Urothelium cell line (cell line): ENCODE measurements at regions not wholly inside any gene's neighbourhood (a gene's known extent, or its start where the extent isn't known, plus 50 kb on each side); places are given as distances from the start of the nearest gene placed in this dataset.

Experiments
- DNase-seq: peaks from one replicate; pipeline ENCODE4 v3.0.0; 2011; ENCODE audit warnings: low spot score, mixed read lengths
- FAIRE-seq: peaks from 2 replicates; lab custom pipeline; 2011; peaks lifted over from hg19 to GRCh38; lab: Jason Lieb, UNC

DNA sequence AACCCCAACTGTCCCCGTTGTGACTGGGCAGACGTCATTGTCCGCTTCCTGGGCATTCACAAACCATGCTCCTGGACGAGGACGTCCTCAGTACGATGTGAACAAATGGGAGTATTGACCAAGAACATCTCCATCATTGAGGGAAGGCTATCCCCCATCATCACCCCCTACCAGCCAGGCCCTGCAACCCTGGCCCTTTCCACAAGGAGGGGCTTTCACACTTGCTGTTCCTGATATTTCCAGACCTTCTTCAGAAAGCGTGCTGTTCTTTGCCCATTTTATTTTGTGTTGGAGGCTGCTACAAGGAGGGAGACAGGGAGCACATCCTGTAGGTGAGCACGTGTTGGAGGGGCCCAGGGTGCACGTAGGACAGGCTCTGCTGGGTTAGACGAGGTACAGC lies 277.0 kb upstream of the LRRC3B start:
- FAIRE-seq (no peak), DNase-seq (no peak)

DNA sequence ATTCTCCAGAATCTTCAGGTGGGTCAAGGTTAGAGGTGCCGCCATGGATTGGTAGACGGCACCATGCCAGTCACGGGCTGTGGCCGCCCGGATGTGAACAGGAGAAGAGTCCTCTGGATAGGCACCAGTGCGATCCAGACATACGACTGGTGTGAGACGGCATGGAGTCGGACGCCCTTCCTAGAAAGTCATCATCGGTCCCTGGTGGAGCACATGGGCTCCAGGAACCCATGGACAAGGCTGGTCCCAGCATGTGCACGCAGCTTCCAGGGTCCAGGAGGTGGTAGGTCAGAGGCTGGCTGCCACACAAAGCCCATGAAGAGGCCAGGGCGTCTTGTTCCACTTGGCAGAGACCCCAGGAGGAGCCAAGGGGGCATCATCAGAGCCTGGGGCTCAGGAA lies 276.1 kb upstream of the LRRC3B start:
- FAIRE-seq = no peak
- no peak for DNase-seq

DNA sequence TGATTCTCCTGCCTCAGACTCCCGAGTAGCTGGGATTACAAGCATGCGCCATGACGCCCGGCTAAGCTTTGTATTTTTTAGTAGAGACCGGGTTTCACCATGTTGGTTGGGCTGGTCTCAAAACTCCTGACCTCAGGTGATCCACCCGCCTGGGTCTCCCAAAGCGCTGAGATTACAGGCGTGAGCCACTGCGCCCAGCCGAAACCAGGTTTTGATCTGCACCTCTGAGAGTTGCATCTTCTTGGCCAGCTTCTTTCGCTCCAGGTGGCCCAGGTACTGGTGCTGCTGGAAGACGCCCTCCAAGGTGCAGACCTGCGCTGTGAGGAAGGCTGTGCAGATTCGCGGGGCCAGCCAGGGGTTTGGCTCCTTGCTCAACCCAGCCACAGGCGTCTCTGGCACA lies 275.4 kb upstream of the LRRC3B start:
- FAIRE-seq = no peak
- DNase-seq = no peak

DNA sequence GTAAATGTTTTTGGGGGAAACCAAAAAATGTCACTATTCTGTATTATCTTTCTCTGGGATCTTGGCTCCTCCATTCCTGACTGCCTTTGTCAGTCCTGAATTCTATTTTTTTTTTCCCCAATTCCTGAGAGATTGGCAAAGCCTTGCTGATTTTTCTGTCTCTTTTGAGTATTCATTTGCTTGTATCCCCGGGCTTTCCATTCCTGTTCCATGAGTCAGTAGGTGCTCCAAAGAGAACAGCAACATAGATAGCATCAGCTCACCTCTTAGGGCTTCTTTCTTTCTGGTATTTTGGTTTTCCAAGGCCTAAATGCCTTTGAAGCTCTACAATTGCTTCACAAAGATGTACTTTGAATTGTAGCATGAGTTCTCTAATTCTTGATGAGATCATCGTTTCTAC lies 271.7 kb upstream of the LRRC3B start:
- no peak for FAIRE-seq
- DNase-seq = peak; percentile 16

DNA sequence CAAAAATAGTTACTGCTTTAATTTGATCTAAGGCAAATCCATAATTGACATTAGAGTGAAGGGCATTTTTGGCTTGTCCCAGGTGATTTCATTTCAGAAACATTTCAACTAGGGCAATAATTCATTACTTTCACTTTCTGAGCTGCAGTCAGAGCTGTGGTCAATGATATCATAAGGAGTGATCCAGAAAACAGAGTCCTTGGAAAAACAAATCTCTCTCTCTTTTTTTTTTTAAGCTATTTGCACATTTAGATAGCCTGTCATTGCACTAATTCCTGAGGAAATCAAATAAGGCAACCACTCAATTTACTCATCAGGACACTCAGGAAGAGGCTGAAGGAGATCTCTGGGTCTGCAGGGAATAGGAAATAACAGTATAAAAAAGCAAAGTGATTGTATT lies 269.5 kb upstream of the LRRC3B start:
- peak; percentile 29 for DNase-seq
- FAIRE-seq = no peak

DNA sequence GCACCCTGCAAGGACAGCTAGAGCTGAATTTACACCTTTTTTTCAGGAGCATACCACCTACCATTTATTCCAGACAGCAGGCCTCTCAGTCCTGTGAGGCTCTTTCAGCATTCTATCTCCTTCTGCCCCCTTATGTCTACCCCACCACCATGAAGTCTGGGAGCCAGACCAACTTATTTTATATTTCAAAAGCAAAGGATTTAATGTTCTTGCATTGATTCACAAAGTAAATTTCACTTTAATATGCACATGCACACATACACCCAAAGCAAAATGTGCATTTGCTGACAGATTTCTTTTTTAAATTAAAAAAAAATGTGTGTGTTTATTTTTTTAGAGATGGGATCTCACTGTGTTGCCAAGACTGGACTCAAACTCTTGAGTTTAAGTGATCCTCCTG lies 264.2 kb upstream of the LRRC3B start:
- DNase-seq = no peak

DNA sequence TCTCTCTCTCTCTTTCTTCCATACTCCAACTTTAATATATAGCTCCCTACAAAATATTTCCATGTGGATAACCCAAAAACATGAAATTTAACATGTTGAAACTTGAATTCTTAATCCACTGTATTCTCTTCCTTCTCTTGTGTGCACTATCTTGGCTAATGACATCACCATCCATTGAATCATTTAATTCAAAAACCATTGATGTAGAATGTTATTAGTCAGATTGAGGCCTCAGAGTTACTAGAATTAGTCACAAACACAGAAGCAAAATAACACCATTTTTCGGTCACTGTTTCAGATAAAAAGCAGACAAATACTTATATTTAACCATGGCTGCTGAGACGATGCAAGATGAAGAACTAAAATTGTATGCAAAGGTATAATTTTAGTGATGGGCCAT lies 256.9 kb upstream of the LRRC3B start:
- no peak for DNase-seq
- no peak for FAIRE-seq

More for the DNA sequence above, 264.2 kb upstream of the LRRC3B start:
- no peak for FAIRE-seq

DNA sequence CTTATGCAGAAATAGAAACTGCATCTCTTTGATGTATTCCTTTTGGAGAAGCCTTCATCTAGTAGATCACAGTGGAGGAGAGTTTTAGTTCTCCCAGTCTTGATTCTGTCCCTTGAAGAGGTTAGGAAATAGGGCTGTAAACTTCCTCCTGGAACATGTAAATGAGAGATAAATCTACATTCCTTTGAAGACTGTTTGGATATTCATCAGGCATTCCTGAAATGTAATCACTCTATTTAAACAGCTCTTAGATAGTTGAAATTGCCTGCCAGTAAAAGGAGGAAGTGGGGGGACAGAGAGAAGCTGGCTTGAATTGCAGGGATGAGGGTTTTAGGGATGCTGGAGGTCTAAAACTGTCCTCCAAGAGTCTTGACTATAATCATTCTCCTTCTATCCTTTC lies 254.3 kb upstream of the LRRC3B start:
- FAIRE-seq (no peak), DNase-seq (no peak)

DNA sequence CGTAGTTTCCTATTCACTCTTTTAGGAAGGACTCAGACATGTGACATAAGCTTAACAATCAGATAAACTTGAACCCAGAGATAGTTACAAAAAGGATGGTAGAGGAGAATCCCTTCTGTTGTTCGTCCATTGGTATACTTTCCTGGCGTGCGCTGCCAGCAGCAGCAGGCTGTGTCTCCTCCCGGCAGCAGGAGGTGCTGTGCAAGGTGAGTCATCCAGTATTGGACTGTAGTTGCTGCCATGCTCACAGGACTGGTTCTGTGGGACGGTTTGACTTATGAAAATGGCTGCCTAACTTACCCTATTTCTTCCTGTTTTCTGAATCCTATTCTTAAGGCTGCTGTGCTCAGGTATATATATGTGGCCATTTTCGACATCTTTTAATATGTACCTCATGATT lies 253.4 kb upstream of the LRRC3B start:
- FAIRE-seq = no peak
- peak; percentile 16 for DNase-seq

DNA sequence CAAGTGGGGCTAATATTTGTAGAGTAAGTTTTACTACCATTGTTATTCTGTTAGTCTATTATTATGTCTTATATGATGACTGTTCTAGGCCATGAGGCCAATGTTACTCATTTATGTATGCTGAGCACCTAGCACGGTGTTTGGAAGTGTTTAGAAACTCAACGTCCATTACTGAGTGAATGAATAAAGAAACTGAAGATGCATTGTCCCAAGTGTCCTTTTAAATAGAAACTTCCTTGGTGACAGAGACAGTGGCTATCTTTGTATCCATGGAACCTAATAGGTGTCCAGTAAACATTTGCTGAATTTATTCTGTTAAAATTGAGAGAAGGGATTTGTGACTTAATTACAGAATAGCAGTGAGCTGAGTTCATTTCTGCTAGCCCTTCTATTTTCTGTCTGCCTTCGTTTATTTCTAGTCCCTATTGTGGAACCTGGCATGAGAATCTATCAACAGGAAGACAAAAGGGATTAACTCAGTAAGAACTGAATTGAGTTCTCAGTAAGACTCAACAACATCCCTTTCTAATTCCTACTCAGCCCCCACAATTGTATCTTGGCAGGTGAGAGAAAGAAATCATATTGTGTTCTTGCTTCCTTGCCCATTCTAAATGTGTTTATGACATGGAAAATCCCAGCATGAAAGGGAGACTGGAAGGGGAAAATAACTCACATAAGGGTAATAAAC lies 246.6 kb upstream of the LRRC3B start:
- no peak for FAIRE-seq

DNA sequence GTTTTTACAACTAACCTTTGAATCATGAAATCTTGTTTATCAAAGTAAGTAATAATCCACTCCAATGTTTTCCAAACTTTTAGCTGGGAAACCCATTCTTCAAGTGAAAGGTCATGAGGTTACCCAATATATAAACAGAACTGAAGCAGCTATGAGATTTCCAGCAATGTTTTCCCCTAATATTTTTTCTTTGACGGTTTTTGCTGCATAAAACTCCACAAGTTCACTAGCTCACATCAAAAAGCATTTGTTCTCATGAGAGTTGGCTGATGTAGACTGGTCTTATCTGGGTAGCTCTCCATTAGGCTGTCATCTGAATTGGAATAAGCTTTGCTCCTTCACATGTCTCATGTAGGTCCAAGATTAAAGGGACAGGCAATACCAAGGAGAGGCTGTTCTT lies 241.2 kb upstream of the LRRC3B start:
- no peak for FAIRE-seq
- DNase-seq = no peak

More for the DNA sequence above, 246.6 kb upstream of the LRRC3B start:
- no peak for DNase-seq

DNA sequence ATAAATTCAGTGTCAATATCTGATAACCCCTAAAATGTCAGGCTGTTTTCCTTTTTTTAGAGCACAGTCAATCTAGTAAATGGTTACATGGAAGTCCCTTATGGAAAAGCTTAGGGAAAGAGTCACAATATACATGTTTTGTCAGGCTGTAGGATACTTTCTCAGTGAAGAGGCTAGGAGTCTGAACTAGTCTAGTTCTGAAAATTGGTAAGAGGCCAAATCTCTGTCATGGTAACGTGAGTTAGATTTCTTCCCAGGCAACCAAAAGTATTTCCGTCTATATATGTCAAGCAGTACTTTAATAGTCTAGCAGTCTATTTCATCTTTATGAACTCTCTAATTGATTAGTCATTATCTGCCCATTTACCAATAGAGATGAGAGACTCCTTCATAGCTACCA lies 215.9 kb upstream of the LRRC3B start:
- FAIRE-seq = no peak
- no peak for DNase-seq

DNA sequence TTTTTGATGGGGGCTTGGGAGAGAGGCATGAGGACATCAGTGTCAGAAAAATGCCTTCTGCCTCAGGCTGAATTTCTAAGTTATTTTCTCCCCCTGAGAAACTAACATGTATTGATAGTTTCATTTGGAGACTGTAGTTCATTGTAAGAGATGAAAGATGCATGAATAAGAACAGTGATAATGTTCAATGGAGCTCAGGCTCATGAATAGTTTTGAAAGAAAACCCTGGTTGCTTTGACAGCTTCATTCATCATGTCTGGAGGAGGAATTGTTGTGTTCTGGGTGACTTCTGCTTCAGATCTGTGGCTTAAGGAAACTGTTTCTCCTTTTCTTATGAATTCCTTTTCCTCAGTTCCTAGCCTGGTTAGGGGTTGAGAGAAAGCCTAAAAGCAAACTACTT lies 204.0 kb upstream of the LRRC3B start:
- no peak for FAIRE-seq
- no peak for DNase-seq

DNA sequence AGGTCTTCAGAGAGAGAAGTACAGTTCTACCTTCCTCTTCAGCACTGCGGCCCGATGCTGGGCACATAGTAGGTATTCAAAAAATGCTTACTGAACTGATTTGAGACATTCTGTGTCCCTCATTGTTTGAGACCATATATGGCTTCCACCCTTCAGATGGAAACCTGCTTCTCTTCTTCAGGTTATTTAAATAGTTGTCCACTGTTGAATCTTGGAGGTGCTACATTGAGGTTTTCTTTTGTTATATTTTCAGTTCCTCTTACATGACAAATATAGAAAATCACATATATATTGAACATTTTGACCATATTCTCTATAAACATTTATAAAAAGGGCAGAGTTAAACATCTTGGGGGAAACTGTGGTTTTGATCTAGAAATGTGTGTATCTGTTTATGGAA lies 200.2 kb upstream of the LRRC3B start:
- FAIRE-seq (no peak), DNase-seq (no peak)

DNA sequence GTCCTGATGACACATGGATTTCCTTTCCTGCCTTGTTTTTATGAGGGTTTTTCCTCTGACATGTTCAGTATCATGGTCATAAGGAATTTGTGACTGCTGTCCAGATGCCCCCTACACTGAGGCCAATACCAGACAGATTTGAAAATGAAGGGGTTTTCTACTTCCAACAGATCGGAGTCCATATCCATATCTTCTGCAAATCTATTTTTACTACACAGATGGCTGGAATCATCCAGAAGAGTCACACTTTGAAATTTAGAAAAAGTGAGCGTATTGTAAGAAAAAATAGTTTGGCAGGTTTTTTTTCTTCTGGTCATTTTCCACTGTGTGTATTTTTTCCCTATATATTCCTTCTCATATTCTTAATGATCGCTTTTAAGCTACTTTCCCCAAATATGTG lies 197.5 kb upstream of the LRRC3B start:
- no peak for DNase-seq

DNA sequence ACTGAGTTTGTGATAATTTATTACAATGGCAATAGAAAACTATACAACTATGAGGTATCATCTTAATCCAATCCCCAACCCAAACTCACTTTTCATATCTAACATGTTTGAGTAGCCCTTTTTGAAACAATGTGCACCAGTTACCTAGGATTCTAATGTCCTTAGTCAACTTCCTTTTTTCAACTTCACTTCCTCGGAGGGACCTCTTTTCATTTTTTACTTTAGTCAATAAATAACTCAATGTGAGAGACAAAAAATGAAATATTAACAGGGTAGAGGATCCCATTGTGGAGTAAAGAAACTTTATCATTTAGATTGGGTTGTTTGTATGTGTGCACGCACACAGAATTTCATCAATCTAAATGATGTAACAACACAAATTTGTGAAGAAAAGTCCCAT lies 193.6 kb upstream of the LRRC3B start:
- DNase-seq (no peak), FAIRE-seq (no peak)

More for the DNA sequence above, 197.5 kb upstream of the LRRC3B start:
- FAIRE-seq = no peak

DNA sequence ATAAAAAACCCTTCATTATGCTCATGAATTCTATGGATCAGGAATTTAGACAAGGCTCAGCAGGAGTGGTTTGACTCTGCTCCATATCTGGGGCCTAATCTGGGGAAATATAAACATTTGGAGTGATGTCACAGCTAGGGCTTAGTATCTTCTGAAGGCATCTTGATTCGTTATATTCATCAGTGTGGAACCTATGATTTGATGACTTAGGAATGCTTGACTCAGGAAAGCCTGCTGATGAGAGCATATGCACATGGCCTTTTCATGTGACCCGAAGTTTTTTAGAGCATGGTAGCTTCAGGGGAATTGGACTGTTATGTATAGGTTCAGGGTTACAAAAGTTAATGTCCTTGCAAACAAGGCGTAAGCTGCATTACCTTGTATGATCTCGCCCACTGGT lies 184.9 kb upstream of the LRRC3B start:
- DNase-seq (peak; percentile 58), FAIRE-seq (no peak)

DNA sequence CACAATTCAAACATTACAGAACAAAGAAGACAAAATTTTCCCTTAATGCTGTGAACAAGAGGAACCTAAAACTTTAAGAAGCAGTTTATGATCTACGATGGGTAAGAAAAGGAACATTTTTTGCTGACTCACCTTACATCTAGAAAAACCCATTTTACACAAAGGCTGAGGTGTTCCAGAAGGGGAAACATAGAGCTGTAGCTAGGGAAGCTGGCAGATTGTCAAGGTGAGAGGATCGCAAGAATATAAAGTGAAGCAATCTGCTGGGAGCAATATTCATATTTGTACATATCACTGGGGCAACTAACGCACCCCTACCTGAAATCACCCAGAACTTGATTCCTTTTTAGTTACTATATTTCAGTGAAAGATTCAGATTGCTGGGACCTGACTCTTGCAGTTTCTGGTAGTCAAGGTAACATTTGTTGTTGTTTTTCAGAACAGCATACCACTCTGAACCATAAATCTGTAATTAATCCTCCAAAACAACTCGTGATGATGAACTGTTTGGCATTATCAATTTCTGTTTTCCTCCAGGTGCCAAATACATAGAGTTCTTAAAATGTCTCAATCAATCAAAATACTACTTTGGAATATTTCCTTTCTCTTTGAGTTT lies 184.1 kb upstream of the LRRC3B start:
- FAIRE-seq (no peak), DNase-seq (peak; percentile 11)

DNA sequence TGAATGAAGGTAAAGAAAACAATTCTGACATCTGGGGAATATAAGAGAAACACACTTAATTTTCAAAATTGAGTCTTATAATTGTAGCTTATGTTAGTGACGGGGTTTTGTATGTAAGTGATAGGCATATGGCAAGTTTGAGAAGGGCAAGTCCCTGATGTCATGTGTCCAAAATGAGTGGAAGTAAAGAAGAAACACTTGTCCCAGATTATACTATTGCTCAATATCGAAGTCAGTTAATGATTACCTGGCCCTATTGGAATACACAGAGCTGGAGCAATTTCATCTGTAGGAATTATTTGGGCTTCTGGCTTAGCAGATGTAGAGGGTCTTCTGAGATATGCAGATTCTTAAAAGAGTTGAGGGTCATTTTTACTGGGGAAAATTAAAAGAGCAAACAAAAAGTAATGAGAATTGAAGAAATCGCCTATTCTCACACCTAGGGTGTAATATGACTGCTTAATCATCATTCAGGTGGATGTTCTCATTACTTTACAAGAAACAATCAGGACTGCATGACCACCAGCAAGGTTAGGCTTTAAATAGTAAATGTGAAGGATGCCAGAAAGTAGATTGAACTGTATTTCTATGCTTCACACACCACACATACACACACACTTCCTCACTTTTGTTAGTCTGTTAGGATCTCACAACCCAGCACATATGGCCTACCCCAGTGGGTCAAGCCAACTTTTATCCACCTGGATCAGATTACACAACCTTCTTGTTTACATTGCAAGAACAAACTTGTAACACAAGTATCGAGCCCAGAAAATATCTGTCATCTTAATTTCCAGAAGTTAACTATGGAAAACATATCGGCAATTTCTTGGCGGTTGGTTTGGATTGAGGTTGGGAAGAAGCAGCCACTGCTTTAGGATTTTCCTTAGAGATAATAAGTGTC lies 183.3 kb upstream of the LRRC3B start:
- DNase-seq = no peak
- no peak for FAIRE-seq

DNA sequence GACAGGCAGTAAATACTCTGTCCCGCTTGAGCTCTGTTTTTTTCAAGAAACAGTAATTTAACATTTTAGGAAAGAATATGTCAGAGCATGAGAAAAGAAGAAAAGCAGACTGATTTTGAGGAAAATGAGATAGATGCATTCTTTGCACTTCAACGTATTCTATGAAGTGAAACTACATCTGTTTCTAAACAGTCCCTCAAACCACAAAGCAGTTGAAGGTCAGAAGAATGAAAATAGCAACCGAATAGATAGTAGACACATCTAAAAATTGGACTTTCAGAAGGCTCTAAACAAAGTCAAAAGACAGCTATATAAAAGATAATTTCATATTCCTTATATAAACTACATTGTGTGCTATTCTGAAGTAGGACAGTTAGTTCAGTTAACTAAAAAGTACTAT lies 172.6 kb upstream of the LRRC3B start:
- no peak for FAIRE-seq

DNA sequence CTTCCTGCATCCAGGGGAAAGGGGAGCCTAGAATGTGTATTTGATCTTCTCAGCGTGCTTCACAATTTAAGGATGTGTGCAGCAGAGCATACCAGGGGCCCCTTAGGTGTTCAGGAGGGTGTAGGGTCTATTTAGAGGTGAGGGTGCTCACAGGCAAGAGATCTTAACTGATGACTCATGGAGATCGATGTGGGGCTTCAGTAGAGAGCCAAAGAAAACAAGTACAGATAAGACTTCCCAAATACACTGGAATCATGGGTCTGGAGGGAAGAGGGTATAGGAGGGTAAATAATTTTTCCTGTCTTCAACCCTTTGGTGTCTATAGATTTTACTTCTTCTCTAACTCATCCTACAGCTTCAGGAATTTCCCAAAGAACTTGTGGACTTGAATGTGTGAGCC lies 170.2 kb upstream of the LRRC3B start:
- FAIRE-seq = no peak

More for the DNA sequence above, 172.6 kb upstream of the LRRC3B start:
- no peak for DNase-seq

DNA sequence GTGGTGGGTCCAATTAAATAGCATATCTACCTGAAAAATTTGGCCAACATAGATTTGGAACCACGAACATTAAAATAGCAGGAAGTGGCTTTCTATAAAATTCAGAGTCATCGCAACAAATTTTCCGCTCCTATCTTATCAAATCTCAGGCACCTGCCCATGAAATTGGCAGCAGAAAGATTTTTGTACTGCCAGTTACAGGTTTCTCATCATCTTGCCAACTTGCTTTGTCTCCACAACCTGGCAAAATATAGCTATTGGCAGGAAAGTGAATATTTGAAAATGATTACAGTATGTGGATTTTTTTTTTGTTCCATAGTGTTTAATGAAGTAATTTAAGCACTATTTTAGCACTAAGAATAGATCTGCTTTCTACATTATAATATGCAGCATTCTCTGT lies 161.6 kb upstream of the LRRC3B start:
- FAIRE-seq (no peak), DNase-seq (no peak)

More for the DNA sequence above, 170.2 kb upstream of the LRRC3B start:
- DNase-seq = no peak
